Erythroblast (primary cell): ENCODE measurements at regions not wholly inside any gene's neighbourhood (a gene's known extent, or its start where the extent isn't known, plus 50 kb on each side); places are given as distances from the start of the nearest gene placed in this dataset.

Experiments used
- GATA1 ChIP-seq: IDR thresholded peaks from 2 replicates; pipeline ENCODE4 v1.6.1; 2011; ENCODE audit warnings: low read depth, mild to moderate bottlenecking, control low read depth, low read length, moderate library complexity
- POLR2A ChIP-seq: IDR thresholded peaks from 2 replicates; pipeline ENCODE4 v1.6.1; 2011; ENCODE audit warnings: mild to moderate bottlenecking, low read length

- TF ChIP-seq POLR2A (no peak), GATA1 (no peak)
Observed at GRCh38 chr12:130053651-130054069, 108.6 kb upstream of the FZD10 start.
